GM12892 (cell line): ENCODE measurements at regions not wholly inside any gene's neighbourhood (a gene's known extent, or its start where the extent isn't known, plus 50 kb on each side); places are given as distances from the start of the nearest gene placed in this dataset.

Experiments
- DNase-seq: peaks from one replicate; pipeline ENCODE4 v3.0.0; 2011; ENCODE audit not compliant: insufficient read length
- FAIRE-seq: peaks from 2 replicates; lab custom pipeline; 2011; peaks lifted over from hg19 to GRCh38; lab: Jason Lieb, UNC
- POLR2A ChIP-seq: IDR thresholded peaks from 2 replicates; pipeline ENCODE4 v1.6.1; 2011; ENCODE audit warnings: low read depth, low read length, control low read depth
- POLR2AphosphoS5 ChIP-seq: IDR thresholded peaks from 2 replicates; pipeline ENCODE4 v1.6.1; 2011; ENCODE audit warnings: low read depth, low read length, control low read depth
- TAF1 ChIP-seq: IDR thresholded peaks from 2 replicates; pipeline ENCODE4 v1.6.1; 2011; ENCODE audit warnings: low read depth, mild to moderate bottlenecking, control low read depth, low read length, borderline replicate concordance

DNA sequence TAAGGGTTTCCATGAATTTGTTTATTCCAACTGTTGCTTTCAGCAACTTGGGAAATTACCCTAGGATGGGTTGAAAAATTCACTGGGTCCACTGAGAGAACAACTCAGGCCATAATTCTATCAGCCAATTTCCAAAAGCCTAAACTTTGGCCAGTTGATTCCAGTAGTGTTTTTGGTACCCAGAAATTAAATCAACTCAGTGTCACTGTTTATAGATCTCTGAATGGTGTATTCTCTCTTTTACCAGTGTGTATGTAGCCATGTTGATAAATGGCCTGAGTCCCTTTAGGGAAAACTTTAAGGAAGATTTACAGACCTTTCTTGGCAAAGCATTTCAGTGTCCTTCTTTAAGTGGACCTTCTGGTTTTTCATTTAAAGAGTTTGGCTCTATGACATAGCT is 636.4 kb downstream of the OTOL1 start:
- no peak for TF ChIP-seq TAF1
- no peak for TF ChIP-seq POLR2AphosphoS5
- FAIRE-seq (no peak), DNase-seq (no peak)

DNA sequence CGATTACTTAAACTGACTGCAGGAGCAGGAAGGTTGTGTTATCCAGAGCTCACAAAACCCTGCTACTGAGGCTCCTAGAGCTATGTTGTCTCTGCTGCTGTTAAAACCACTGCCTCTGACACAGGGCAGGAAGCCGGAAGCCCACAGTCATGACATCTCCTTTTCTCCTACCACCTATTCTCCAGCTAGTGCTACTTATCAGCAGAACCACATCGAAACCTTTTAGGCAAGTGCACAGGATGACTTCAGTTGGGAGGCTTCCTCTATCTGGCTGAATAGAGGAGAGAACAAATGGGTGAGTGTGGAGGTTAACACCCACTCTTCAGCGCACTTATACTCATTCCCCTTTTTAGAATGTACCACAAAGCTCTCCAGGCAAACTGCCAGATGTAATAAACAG is 638.0 kb downstream of the OTOL1 start:
- DNase-seq = no peak
- TF ChIP-seq POLR2AphosphoS5 (no peak), TAF1 (no peak), POLR2A (no peak)
- no peak for FAIRE-seq

DNA sequence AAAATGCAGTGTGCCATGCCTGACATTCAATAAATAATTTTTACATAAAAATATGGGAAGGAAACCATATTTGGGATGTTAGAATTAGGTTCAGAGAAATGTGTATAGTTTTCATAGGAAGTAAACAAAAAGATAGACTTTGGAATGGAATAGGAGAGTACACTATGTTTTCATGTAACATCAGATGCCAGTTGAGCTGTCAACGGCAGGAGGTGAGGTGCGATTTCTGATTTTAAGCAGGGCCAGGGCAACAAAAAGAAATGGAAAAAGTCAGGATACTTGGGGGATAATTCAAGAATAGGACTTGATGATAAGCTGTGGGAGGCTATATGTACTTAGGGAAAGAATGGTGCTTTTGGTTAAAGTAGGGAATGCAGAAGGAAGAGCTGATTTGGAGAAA is 639.5 kb downstream of the OTOL1 start:
- FAIRE-seq (no peak), DNase-seq (no peak)
- TF ChIP-seq POLR2AphosphoS5 (no peak), POLR2A (no peak), TAF1 (no peak)

DNA sequence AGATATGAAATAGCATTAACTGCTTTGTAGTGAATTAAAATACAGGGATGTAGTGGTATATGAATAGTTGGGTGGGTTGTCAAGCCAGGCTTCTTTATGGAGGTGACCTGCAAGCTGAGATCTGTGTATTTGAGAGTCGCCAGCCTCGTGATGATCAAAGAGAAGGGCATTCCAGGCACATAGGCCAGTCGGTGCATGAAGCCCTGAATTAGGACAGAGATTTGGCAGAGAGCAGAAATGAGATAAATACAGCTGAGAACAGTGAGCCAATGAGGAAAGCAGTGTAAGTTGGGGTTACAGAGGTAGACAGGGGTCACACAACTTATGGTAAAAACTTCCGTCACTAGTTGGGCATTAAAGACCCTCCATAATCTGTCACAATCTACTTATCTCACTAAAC is 641.9 kb downstream of the OTOL1 start:
- FAIRE-seq = no peak
- no peak for TF ChIP-seq TAF1
- TF ChIP-seq POLR2AphosphoS5 = no peak
- no peak for TF ChIP-seq POLR2A
- no peak for DNase-seq

DNA sequence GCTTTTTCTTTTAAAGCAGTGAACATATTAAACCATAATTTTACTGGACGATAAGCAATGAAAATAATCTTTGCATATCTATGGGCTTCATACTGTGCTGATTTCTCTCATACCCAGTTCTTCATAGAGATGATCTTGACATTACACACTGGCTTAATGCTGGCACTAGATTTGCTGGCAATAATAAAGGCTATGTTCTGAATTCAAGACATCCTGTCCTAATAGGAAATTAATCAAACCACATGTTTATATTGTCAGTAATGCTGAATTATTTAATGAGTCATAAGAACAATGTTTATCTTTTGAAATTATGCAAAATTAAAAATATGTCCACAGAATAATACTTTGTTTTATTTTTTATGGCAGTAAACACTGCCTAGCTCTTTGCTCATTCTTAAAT is 643.2 kb downstream of the OTOL1 start:
- FAIRE-seq (no peak), DNase-seq (no peak)
- TF ChIP-seq POLR2A (no peak), TAF1 (no peak), POLR2AphosphoS5 (no peak)

DNA sequence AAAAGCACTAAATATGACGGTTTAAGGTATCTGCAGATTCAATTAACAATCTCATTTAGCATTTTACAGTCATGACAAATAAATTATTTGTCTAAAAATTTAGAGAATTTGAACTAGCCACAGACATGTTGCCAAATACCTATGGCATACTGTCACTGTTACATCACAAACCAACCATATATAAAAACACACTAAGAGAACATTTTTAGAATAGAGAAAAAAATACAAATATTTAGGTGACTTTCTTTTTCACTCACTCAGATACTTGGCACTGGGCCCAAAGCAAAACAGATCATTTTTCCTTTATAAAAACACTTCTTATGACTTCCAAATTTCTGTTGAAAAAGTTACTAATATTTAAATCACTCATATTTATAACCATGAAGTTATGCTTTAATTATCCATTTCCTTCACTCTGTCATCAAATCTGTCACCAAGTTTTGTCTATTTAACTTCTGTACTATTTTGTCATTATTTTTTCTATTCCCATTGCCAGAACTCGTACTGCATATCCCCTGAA is 644.7 kb downstream of the OTOL1 start:
- DNase-seq (no peak), FAIRE-seq (no peak)
- no peak for TF ChIP-seq POLR2AphosphoS5
- TF ChIP-seq POLR2A = no peak
- no peak for TF ChIP-seq TAF1

DNA sequence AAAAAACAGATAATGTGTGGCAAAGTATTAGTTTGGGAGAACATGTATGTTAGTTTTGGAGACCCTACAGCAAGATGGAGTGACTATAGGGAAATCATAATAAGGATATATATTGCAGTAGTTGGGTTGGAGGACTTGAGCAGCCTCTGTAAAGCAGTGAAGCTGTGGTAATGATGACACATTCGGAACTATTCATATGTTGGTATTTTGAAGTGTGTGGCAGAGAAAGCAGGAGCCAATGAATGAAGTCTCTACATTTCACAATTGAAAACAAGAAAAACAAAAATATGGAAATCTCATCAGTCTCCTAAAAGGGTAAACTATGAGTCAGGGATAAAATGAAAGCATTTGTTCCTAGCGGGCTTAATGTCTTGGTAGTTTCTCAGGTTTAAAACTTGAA is 645.9 kb downstream of the OTOL1 start:
- FAIRE-seq (no peak), DNase-seq (no peak)
- no peak for TF ChIP-seq TAF1
- TF ChIP-seq POLR2AphosphoS5 = no peak

DNA sequence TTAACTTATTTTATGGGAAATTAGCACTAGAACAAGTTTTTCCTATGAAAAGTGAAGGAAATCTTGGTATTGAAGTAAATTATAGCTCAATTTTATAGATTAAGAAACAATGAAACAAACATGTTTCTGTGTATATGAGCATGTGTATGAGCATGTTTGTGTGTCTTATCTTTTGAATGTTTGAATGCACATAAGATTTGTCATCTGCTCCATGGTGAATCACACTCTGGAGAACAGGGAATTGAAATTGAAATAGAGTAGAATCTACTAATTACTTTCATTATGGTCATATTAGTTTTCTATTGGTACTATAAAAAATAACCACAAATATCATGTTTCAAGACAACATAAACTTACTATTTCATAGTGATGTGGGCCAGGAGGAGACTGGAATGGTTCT is 646.6 kb downstream of the OTOL1 start:
- TF ChIP-seq POLR2A (no peak), TAF1 (no peak), POLR2AphosphoS5 (no peak)
- DNase-seq (no peak), FAIRE-seq (no peak)

DNA sequence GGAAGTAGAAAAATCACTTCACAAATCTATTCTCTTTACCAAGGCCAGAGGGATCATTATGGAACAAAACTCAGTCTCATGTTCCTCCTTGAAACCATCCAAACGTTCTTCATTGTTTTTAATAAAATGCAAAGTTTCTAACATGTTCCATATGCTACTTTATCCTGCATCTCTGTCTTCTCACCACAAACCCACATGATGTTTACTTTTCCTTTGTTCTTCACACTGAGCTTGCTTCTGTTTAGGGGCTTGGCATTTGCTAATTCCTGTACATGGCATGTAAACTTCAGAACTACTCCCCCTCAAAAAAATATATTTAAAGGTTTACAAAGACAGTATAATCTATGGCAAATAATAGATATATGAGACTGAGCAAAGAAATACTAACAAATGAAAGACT is 651.4 kb downstream of the OTOL1 start:
- FAIRE-seq = no peak
- DNase-seq = no peak
- TF ChIP-seq TAF1 = no peak
- no peak for TF ChIP-seq POLR2AphosphoS5
- no peak for TF ChIP-seq POLR2A

DNA sequence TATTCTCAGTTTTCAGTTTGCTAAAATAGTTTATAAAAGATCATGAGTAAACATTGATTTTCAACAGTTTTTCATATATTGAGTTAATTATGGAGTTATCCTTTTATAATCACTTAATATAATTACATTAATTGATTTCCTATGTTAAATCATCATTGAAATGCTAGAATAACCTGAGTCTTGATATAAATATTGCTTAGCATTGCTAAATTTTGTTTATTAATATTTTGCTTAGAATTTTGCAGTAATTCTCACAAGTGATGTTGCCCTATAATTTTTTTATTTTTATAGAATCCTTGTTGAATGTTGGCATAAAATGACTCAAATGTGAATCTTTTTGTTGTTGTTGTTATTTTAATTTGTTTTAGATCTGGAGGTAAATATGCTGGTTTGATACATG is 654.2 kb downstream of the OTOL1 start:
- FAIRE-seq = no peak
- no peak for TF ChIP-seq TAF1
- no peak for TF ChIP-seq POLR2A
- TF ChIP-seq POLR2AphosphoS5 = no peak
- no peak for DNase-seq

DNA sequence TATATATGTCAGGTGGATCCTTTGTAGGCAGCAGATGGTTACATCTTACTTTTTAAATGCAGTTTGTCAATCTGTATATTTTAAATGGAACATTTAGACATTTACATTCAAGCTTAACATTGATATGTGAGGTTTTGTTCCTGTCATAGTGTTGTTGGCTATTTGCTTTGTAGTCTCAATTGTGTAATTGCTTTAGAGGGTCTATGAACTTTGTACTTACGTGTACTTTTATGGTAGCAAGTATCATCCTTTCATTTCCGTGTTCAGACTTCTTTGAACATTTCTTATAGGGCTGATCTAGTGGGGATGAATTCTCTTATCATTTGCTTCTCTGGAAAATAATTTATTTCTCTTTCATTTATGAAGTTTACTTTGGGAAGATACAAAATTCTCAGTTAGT is 656.0 kb downstream of the OTOL1 start:
- TF ChIP-seq TAF1 = no peak
- no peak for TF ChIP-seq POLR2AphosphoS5
- no peak for TF ChIP-seq POLR2A
- no peak for DNase-seq
- FAIRE-seq = no peak

DNA sequence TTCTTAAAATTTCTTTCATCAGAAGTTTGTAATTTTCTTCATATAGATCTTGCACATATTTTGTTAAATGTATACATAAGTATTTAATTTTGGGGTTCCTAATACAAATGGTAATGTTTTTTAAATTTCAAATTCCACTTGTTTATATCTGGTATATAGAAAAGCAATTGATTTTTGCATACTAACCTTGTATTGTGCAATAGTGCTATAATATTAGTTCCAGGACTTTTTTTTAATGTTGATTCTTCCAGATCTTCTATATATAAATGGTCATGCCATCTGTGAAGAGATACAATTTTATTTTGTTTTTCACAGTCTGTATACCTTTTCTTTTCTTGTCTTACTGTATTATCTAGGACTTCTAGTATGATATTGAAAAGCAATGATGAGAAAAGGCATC is 665.0 kb downstream of the OTOL1 start:
- TF ChIP-seq TAF1 = no peak
- TF ChIP-seq POLR2A = no peak
- TF ChIP-seq POLR2AphosphoS5 = no peak
- FAIRE-seq (no peak), DNase-seq (no peak)

DNA sequence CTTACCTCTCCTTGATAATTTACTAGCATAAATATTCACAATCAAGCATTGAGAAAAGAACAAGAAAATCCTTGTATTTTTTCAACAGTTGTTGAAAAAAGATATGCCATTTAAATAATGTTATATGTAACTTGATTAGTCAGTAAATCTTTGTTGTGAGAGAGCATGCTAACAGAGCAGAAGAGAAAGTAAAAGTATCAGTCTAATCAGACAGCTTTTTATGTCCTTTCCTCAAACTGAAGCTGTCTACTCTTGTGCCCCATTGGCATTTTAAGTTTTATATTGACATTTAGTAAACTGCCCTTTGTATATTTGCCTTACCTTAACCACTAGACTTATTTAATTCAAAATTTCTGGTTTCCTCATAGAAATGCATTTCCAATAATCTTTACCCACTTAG is 668.7 kb downstream of the OTOL1 start:
- DNase-seq (no peak), FAIRE-seq (no peak)
- TF ChIP-seq POLR2A (no peak), TAF1 (no peak), POLR2AphosphoS5 (no peak)
